C4-2B (cell line): ENCODE measurements at regions not wholly inside any gene's neighbourhood (a gene's known extent, or its start where the extent isn't known, plus 50 kb on each side); places are given as distances from the start of the nearest gene placed in this dataset.
"Not testable (repeated sequence)": the region's sequence is repeated elsewhere in the genome, so short reads cannot be mapped to it uniquely, and the experiment has no call there.

Experiments used
- H3K27ac ChIP-seq: fragments of 450-650 bp; 2 replicates; pipeline ENCODE4 v1.5.1; 2017
- CTCF ChIP-seq: fragments of 450-650 bp; conservative IDR thresholded peaks from 2 replicates; pipeline ENCODE4 v1.5.1; 2017; ENCODE audit warnings: mild to moderate bottlenecking
- ZFX ChIP-seq: fragments of 450-650 bp; IDR thresholded peaks from 2 replicates; pipeline ENCODE4 v1.6.1; 2017

DNA sequence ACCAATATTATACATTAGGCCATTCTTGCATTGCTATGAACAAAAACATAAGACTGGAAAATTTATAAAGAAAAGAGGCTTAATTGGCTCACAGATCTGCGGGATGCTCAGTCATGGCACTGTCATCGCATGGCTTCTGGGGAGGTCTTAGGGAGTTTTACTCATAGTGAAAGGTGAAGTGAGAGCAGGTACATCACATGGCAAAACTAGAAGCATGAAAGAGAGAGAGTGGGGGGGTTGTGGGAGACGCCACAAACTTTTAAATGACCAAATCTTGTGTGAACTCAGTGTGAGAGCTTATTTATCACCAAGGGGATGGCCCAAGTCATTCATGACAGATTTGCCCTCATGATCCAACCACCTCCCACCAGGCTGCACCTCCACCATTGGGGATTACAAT, 398.3 kb upstream of the EDIL3 start:
- TF ChIP-seq CTCF (no peak), ZFX (no peak)
- H3K27ac ChIP-seq: no peak overlapping the region

DNA sequence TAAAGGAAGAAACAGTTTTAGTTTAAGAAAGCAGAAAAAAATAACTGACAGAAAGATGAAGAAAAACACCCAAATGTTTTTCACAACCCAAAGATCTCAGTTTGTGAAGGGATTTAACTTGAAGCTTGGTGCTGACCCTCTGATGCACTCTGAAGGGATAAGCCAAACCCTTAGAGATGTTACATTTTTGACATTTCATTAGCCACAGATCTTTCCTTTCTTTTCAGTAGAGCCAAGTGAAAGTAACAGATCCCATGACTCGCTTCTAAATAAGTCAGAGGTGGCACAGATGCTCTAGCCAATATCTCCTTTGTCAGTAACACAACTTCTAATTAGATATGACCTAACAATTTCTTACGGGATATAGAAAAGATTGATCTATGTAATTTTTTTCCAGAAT, 394.5 kb upstream of the EDIL3 start:
- H3K27ac ChIP-seq: no peak overlapping the region
- TF ChIP-seq ZFX (no peak), CTCF (no peak)

DNA sequence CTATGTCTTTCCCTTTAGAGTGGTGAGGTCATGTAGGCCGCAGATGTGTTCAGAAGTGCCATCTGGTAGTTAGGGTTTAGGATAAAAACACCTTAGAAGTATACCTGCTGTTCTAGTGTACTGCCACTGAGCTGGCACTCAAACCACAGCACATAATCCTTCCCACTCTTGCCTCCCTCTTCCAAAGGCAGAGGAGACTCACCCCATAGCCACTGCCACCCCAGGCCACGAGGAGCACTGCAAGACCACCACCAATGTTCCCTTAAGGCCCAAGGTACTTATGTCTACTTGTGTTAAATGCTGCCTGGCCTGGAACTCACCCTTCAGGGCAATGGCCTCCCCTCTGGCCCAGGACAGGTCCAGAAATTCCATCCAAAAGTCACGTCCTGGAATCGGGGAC, 379.5 kb upstream of the EDIL3 start:
- H3K27ac ChIP-seq: no peak overlapping the region
- no peak for TF ChIP-seq ZFX
- TF ChIP-seq CTCF: no peak

DNA sequence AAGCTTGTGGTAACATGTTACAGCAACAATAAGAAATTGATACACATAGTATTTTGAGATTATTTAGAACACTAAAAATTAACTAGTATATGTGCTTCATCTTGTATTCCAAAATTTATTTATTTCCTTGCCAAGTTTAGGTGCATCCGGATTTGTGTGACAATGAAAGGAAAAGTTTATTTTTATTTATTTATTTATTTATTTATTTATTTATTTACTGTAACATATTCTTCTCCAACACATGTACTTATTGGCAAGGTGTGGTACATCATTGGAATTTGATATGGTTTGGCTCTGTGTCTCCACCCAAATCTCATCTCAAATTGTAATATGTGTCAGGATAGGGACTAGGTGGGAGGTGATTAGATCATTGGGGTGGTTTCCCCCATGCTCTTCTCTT, 373.3 kb upstream of the EDIL3 start:
- TF ChIP-seq ZFX: no peak
- no peak for TF ChIP-seq CTCF
- H3K27ac ChIP-seq: no peak overlapping the region

DNA sequence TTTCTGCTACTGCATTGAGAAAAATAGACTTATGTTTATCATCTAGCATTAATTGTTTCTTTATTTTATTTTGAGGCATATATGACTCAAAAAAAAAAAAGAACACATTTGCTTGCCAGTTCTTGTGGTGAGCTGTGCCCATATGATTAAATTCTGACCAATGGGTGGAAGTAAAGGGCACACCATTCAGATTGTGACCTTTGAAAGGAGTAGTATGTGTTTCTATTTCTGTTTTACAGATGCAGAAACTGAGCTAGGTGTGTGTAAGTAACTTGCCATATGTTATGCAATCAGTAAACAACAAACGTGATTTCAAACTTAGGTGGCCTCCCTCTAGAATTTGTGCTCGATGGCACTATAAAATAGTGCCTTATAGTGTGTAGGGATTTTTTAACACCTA, 368.1 kb upstream of the EDIL3 start:
- no peak overlapping the region for H3K27ac ChIP-seq
- no peak for TF ChIP-seq ZFX

GRCh38 chr5:84748313-84748712, 363.6 kb upstream of the EDIL3 start:
- no peak for TF ChIP-seq ZFX
- no peak for TF ChIP-seq CTCF
- no peak overlapping the region for H3K27ac ChIP-seq

- H3K27ac ChIP-seq: not testable (repeated sequence)
Measured at GRCh38 chr5:84746280-84746679, 361.6 kb upstream of the EDIL3 start.

- H3K27ac ChIP-seq: no peak overlapping the region
- TF ChIP-seq ZFX: no peak
- TF ChIP-seq CTCF: no peak
Measured at GRCh38 chr5:84741056-84741455, 356.4 kb upstream of the EDIL3 start.

DNA sequence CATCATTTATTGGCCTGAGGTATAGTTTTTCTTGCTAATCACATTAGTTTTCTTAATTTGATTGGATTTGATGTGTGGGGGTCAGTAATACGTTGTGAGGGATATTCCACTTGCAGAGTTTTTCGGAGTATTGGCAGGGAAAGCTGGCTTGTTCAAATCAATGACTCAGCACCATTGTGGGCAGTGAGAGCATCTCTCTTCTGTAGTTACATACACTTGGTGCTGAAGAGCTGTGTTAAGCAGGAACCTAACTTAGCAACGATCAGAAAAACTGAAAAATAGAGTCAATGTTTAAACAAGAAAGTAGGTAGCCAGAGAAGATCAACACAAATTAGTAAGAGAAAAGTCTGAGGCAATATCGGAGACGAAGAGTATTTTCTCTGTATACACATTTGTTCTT, 344.6 kb upstream of the EDIL3 start:
- no peak for TF ChIP-seq CTCF
- TF ChIP-seq ZFX: no peak

More for the DNA sequence above, 344.6 kb upstream of the EDIL3 start:
- no peak overlapping the region for H3K27ac ChIP-seq
